AG04450 (cell line): ENCODE measurements at regions not wholly inside any gene's neighbourhood (a gene's known extent, or its start where the extent isn't known, plus 50 kb on each side); places are given as distances from the start of the nearest gene placed in this dataset. TPM values are rescaled to one million over a fixed set of nuclear protein-coding genes. Genes with fewer than 3 reads are reported as not detected.

ENCODE experiments used
- CTCF ChIA-PET: fragments of 300-600, 350-600 bp; formaldehyde crosslinking; extraction: SDS; loops from one replicate; lab custom pipeline; 2022; ENCODE audit warnings: antibody characterized with exemption, inconsistent platforms; lab: Charles Lee
- POLR2A ChIA-PET: fragments of 350-600 bp; formaldehyde crosslinking; extraction: SDS; loops from one replicate; lab custom pipeline; 2021; ENCODE audit warnings: antibody characterized with exemption, inconsistent platforms; lab: Yijun Ruan, JAX
- DNase-seq: peaks from one replicate; pipeline ENCODE4 v3.0.0-alpha.2; 2011; ENCODE audit warnings: low read depth, low spot score
- H3K27ac ChIP-seq: one replicate; pipeline ENCODE4 v1.5.1; 2012; ENCODE audit warnings: low read depth, low read length, control low read depth
- H3K27me3 ChIP-seq: one replicate; pipeline ENCODE4 v1.6.0; 2012; ENCODE audit warnings: low read length; ENCODE audit not compliant: control insufficient read depth, insufficient read depth
- H3K4me3 ChIP-seq: 2 replicates; pipeline ENCODE4 v1.5.1; 2011; ENCODE audit warnings: mild to moderate bottlenecking, low read depth, low read length, control low read depth
- H3K9me3 ChIP-seq: 2 replicates; pipeline ENCODE4 v1.5.1; 2012; ENCODE audit warnings: low read length; ENCODE audit not compliant: control insufficient read depth, insufficient read depth
- small RNA-seq: library from RNA; depleted of rRNA; stranded (forward); fragments of <200 nt; gene quantifications from one replicate; pipeline ENCODE3, GENCODE V24; 2012; ENCODE audit warnings: low read depth; ENCODE audit not compliant: insufficient read length
- TF ChIP-seq, protein P1 (sequence below): IDR thresholded peaks from 2 replicates; pipeline ENCODE4 v1.5.1; 2011; ENCODE audit warnings: low read depth, low read length, control low read depth, inconsistent platforms

DNA sequence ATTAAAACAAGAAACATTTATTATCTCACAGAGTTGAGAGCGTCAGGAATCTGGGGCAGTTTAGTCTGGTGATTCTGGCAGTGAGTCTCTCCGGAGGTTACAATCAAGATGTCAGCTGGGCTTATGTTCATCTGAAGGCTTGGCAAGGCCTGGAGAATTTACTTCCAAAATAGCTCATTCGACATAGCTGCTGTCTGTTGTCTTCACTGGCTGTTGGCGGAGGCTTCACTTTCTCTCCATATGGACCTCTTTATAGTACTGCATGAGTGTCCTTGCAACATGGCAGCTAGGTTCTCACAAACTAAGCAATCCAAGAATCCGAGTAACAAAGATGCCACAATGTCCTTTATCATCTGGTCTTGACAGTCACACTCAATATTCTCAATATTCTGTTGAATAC, 70.2 kb upstream of the ADGRL3 start:
- TF ChIP-seq, protein P1, sequence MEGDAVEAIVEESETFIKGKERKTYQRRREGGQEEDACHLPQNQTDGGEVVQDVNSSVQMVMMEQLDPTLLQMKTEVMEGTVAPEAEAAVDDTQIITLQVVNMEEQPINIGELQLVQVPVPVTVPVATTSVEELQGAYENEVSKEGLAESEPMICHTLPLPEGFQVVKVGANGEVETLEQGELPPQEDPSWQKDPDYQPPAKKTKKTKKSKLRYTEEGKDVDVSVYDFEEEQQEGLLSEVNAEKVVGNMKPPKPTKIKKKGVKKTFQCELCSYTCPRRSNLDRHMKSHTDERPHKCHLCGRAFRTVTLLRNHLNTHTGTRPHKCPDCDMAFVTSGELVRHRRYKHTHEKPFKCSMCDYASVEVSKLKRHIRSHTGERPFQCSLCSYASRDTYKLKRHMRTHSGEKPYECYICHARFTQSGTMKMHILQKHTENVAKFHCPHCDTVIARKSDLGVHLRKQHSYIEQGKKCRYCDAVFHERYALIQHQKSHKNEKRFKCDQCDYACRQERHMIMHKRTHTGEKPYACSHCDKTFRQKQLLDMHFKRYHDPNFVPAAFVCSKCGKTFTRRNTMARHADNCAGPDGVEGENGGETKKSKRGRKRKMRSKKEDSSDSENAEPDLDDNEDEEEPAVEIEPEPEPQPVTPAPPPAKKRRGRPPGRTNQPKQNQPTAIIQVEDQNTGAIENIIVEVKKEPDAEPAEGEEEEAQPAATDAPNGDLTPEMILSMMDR, result no peak
- no peaks in the 10 kb centered on the region for H3K9me3 ChIP-seq
- H3K27ac ChIP-seq, result no peak overlapping the region
- ChIA-PET CTCF (no interaction called here), POLR2A (no interaction called here)
- DNase-seq, result no peak
- H3K4me3 ChIP-seq, result no peak overlapping the region
- H3K27me3 ChIP-seq, result no peaks in the 10 kb centered on the region

DNA sequence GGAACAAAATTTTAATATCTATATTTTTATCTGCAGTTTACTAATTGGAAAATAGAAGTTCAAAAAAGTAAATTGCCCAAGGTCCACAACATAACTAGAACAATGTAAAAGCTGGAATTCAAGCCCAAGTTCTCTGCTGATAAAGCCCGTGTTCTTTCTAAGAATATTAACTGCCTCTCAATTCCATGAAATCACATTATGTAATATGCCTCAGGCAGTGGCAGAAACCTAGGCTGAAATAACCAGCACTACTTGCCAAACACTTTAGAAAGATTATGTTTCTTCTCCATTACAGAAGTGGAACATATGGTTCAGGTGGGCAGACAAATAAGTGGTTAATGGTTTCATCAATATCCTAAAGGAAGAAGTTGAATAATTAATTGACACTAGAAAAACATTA, 56.7 kb upstream of the ADGRL3 start:
- ChIA-PET POLR2A (no interaction called here), CTCF (no interaction called here)
- Histone ChIP-seq H3K27ac (no peak overlapping the region), H3K4me3 (no peak overlapping the region), H3K27me3 (no peaks in the 10 kb centered on the region), H3K9me3 (no peaks in the 10 kb centered on the region)
- no peak for DNase-seq
- TF ChIP-seq, protein P1, result no peak

DNA sequence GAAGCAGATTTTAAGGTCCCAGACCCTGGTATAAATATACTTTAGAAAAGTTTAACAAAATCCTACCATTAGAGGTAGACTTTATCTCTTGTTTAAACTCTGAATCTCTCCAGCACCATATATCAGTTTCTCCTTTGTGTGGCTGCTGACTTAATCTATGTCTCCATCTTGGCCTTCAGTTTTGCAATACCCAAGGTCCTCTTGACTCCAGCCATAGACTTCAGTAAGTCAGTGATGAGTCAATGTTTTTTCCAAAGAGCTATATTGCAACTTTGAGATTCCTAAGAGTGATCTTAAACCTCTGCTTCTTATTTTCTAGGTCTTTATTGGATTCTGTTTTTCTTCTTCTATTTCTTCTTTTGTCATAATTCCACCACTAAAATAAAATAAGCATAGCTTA, 50.8 kb upstream of the ADGRL3 start:
- no peaks in the 10 kb centered on the region for H3K27me3 ChIP-seq
- TF ChIP-seq, protein P1, result no peak
- CTCF ChIA-PET, result no interaction called here
- DNase-seq, result no peak
- POLR2A ChIA-PET, result no interaction called here
- no peaks in the 10 kb centered on the region for H3K9me3 ChIP-seq
- H3K27ac ChIP-seq, result no peak overlapping the region
- H3K4me3 ChIP-seq, result no peak overlapping the region

Small RNAs in the stretch of these regions (small RNA-seq; reads per million reads assigned to genes)
- gene MIR548AG1 (not detected), gene RF00019 (not detected), gene RNU6-1325P (not detected)
